Omental fat pad (tissue), 3 donors: ENCODE measurements at regions not wholly inside any gene's neighbourhood (a gene's known extent, or its start where the extent isn't known, plus 50 kb on each side); places are given as distances from the start of the nearest gene placed in this dataset.

Source experiments
- ATAC-seq: fragments of 150-250 bp; one replicate; pipeline ENCODE4 v1.9.1; 2016; ENCODE audit warnings: mild to moderate bottlenecking, moderate library complexity; ENCODE audit not compliant: low FRiP score
- DNase-seq: peaks from one replicate; pipeline ENCODE4 v3.0.0-alpha.2; 2019; ENCODE audit warnings: low spot score
- TF ChIP-seq, protein P1 (sequence below), 3 donors: fragments of 450-650 bp; IDR thresholded peaks; one replicate each; pipeline ENCODE4 v1.5.1; 2016 to 2017; ENCODE audit warnings: antibody characterized with exemption in 3 of 3, mild to moderate bottlenecking in 3 of 3, moderate library complexity in 2 of 3

DNA sequence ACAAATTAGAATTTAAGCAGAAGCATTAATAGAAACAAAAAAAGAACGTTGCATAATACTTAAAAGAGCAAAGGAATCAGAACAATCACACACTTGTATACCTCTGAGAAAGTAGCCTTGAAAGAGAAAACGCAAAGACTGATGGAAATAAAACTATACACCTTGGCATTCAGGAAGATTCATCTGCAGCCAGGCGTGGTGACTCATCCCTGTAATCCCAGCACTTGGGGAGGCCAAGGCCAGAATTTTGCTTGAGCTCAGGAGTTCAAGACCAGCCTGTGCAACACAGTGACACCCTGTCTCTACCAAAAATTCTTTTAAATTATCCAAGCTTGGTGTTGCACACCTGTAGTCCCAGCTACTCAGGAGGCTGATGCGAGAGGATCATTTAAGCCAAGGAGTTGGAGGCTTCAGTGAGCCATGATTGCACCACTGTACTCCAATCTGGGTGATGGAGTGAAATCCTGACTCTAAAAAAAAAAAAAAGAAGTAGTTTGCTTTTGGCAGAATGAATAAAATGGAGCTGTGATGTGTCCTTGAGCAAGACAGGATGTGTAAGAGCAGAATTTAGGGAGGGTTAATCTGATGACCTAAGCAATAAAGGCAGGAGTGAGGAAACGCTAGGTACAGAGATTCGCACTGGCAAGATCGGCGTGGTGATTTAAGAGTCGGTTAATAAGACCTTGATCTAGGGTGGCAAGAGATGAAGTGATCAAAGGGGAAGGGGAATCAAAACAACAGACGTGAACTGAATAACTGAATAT is 75.8 kb upstream of the NRP1 start:
- no peak for DNase-seq
- TF ChIP-seq, protein P1, sequence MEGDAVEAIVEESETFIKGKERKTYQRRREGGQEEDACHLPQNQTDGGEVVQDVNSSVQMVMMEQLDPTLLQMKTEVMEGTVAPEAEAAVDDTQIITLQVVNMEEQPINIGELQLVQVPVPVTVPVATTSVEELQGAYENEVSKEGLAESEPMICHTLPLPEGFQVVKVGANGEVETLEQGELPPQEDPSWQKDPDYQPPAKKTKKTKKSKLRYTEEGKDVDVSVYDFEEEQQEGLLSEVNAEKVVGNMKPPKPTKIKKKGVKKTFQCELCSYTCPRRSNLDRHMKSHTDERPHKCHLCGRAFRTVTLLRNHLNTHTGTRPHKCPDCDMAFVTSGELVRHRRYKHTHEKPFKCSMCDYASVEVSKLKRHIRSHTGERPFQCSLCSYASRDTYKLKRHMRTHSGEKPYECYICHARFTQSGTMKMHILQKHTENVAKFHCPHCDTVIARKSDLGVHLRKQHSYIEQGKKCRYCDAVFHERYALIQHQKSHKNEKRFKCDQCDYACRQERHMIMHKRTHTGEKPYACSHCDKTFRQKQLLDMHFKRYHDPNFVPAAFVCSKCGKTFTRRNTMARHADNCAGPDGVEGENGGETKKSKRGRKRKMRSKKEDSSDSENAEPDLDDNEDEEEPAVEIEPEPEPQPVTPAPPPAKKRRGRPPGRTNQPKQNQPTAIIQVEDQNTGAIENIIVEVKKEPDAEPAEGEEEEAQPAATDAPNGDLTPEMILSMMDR (IDR thresholded peaks at IDR 0.05) = no peak
- no peak for ATAC-seq

DNA sequence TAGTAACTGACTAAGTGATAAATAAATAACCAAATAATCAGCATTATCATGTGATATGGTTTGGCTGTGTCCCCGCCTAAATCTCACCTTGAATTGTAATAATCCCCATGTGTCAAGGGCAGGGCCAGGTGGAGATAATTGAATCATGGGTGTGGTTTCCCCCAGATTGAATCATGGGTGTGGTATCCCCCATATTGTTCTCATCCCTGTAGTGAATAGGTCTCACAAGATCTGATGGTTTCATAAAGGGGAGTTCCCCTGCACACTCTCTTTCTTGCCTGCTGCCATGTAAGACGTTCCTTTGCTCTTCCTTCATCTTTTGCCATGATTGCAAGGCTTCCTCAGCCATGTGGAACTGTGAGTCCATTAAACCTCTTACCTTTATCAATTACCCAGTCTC is 72.1 kb upstream of the NRP1 start:
- ATAC-seq (no peak), DNase-seq (no peak)
- TF ChIP-seq, protein P1 (IDR thresholded peaks at IDR 0.05) = no peak

DNA sequence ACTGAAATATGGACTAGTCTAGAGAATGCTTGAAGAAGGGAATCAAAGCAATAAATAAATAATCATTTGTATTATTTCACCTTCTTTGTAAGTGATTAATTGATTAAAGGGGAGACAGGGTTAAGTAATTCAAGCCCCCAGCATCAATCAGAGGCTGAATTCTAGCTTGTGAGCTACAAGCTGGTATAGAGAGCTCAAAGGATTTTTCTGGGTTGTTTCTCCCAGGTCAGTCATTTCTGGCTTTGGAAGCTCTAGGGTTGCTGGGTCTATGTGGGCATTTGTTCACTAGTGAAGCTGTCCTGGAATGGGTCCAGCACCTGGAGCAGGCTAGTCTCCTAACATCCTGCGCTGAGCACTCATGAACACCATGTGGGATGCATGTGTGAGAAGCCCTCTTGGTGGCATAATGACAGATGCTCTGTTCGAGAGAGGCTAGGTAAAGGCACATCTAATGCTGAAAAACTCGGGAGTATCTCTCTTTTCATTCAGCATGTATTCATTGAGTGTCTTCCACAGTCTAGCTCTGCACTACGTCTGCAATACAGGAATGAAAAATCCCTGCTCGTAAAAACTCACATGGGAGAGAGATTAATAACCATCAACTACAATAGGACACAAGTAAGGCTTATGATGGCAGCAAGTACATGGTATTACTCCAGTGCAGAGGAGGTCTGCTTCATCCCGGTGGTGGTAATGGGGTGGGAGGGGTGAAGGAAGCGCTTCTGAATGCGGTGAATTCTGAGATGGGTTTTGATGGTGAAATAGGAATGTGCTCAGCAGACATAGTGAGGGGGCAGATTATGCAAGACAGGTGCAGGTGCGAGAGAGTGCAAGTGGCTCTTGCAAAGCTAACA is 68.0 kb upstream of the NRP1 start:
- TF ChIP-seq, protein P1 (IDR thresholded peaks at IDR 0.05) = no peak
- no peak for DNase-seq
- ATAC-seq = no peak

DNA sequence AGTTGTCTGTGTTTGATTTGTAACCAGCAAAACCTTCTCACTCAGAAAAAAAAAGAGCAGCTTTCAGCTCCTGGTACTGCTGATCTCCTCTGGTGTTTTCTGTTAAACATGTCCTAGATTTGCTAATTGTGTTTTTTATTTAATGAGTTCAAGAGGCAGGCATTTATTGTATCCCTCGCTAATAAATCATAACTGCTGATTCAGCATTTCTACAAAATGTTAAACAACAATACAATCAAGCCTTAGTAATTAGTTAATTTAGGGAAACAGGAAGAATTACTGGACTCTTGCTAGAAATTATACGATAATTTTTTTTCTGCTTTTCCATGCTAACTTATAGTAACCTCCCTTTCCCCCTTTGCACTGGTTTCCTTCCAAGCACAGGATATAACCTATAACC is 66.8 kb upstream of the NRP1 start:
- ATAC-seq (no peak), DNase-seq (no peak)
- TF ChIP-seq, protein P1 (IDR thresholded peaks at IDR 0.05) = no peak

DNA sequence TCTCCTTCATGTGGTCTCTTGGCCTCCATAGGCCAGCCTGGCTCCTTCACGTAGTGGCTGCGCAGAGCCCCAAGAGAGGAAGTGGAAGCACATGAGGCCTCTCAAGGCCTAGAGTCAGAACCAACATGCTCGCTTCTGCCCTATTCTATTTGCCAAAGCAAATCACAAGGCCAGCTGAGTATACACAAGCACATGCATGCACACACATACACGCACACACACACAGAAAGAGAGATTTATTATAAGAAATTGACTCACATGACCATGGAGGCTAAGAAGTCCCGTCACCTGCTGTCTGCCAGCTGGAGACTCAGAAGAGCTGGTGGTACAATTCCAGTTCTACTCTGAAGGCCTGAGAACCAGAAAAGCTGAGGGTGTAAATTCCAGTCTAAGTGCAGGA is 64.3 kb upstream of the NRP1 start:
- TF ChIP-seq, protein P1 (IDR thresholded peaks at IDR 0.05) = no peak
- no peak for DNase-seq
- no peak for ATAC-seq

DNA sequence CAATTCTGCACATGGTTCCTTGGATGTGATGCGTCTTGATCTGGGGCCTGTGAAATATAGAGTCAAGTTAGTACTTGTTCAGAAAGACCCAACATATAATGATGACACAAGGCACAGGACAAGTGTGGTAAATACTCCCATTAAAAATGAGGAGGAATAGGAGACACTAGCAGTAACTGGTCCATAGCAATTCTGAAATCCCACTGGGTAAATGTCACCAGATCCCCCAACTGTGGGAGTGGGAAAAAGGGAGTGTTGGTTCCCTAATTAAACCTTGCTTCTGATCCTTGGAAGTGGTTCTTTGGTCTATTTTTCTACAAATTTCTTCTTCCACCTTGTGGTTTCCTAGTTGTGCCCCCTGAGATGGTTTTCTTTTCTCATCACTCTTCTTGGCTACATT is 62.5 kb upstream of the NRP1 start:
- ATAC-seq = no peak

More for the DNA sequence above, 62.5 kb upstream of the NRP1 start:
- TF ChIP-seq, protein P1 (IDR thresholded peaks at IDR 0.05) = no peak
- DNase-seq = no peak
